ENCODE measurements at regions not wholly inside any gene's neighbourhood (a gene's known extent, or its start where the extent isn't known, plus 50 kb on each side); places are given as distances from the start of the nearest gene placed in this dataset.

DNA sequence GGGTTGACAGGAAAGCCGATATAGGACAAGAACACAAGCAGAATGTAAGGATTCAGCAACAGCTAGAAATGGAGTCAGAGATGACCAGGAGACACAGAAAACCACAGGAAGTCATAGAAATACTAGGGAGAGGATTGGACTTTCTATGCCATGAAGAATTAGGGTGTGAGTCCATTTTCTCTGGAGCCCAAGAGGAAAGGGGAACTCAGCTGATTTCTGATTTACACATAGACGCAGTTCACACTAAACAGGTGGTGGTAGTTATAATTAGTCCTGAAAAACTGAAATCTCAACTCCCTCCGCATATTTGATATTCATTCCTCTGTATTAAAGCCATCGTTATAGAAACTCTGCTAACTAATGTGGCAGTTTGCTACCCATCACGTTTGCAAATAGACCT lies 292.7 kb upstream of the STT3B start:
- Histone ChIP-seq H3K4me3 (ENCODE audit: low read depth, low read length) (no peak overlapping the region), H3K9me3 (ENCODE audit: control insufficient read depth, insufficient read depth, low read length) (no peaks in the 10 kb centered on the region), H3K36me3 (ENCODE audit: control insufficient read depth, insufficient read depth, low read length) (no peaks in the 10 kb centered on the region), H3K27ac (ENCODE audit: low read depth, low read length) (no peak overlapping the region), H3K27me3 (ENCODE audit: control insufficient read depth, insufficient read depth, low read length) (no peaks in the 10 kb centered on the region), H3K4me1 (ENCODE audit: control insufficient read depth, insufficient read depth, low read length) (peaks cover 16% of the 10 kb centered on the region), H3K9ac (ENCODE audit: low read depth, low read length) (no peak overlapping the region)

DNA sequence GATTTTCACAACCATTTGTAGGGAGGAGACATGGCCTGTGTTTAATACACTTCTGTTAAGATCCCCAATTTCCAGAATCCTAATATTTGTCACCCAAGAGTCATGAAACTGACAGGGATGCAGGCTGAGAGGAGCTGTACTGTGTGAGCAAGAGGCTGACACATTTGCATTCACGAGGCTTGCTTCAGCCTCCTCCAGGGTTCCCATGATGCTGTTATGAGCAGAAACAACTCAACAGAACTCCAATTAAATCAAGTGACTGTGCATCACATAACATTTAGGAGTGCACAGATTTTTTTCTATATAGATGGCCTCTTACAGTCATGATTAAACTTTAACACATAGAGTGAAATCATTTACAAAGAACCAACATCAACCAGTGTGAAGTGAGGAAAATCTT lies 292.3 kb upstream of the STT3B start:
- Histone ChIP-seq H3K27ac (ENCODE audit: low read depth, low read length) (no peak overlapping the region), H3K9ac (ENCODE audit: low read depth, low read length) (no peak overlapping the region), H3K9me3 (ENCODE audit: control insufficient read depth, insufficient read depth, low read length) (no peaks in the 10 kb centered on the region), H3K4me1 (ENCODE audit: control insufficient read depth, insufficient read depth, low read length) (peaks cover 16% of the 10 kb centered on the region), H3K27me3 (ENCODE audit: control insufficient read depth, insufficient read depth, low read length) (no peaks in the 10 kb centered on the region), H3K36me3 (ENCODE audit: control insufficient read depth, insufficient read depth, low read length) (no peaks in the 10 kb centered on the region), H3K4me3 (ENCODE audit: low read depth, low read length) (no peak overlapping the region)

DNA sequence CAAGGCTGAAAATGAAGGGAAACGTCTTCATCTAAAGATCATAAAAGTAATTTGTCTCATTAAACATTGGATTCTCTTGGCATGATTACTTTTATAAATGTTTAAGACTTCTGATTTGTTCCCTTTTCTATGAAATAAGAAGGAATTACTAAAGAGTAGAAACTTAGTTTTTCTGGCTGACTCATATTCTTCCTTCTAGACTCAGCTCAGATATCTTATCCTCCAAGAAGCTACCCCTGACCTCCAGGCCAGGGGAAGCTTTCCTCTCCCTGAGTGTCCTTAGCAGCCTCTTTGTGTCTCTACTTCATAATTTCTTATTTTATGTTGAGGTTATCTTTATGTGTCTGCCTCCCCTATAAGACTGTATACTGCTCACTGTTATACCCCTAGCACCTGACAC lies 291.9 kb upstream of the STT3B start:
- Histone ChIP-seq H3K27me3 (ENCODE audit: control insufficient read depth, insufficient read depth, low read length) (no peaks in the 10 kb centered on the region), H3K4me1 (ENCODE audit: control insufficient read depth, insufficient read depth, low read length) (peaks cover 16% of the 10 kb centered on the region), H3K36me3 (ENCODE audit: control insufficient read depth, insufficient read depth, low read length) (no peaks in the 10 kb centered on the region), H3K9me3 (ENCODE audit: control insufficient read depth, insufficient read depth, low read length) (no peaks in the 10 kb centered on the region), H3K4me3 (ENCODE audit: low read depth, low read length) (no peak overlapping the region), H3K27ac (ENCODE audit: low read depth, low read length) (no peak overlapping the region), H3K9ac (ENCODE audit: low read depth, low read length) (no peak overlapping the region)

DNA sequence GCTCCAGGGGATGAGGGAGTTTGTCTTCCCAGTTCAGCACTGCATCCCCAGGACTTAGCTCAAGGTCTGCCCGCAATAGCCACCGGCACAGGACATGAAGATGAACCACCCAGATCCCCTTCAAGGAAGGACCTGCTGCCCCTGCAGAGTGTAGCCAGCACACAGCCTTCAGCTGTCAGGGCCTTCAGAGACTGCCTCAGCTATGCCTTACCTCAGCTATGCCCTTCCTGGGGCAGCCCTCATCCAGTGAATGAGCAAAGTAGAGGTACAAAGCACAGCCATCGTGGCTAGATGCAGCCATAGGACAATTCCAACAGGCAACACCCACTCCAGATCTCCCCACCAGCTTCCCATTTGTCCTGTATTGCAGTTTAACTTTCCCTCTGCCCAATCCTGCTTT lies 291.2 kb upstream of the STT3B start:
- Histone ChIP-seq H3K9me3 (ENCODE audit: control insufficient read depth, insufficient read depth, low read length) (no peaks in the 10 kb centered on the region), H3K27ac (ENCODE audit: low read depth, low read length) (no peak overlapping the region), H3K4me1 (ENCODE audit: control insufficient read depth, insufficient read depth, low read length) (peaks cover 16% of the 10 kb centered on the region), H3K4me3 (ENCODE audit: low read depth, low read length) (no peak overlapping the region), H3K9ac (ENCODE audit: low read depth, low read length) (no peak overlapping the region), H3K27me3 (ENCODE audit: control insufficient read depth, insufficient read depth, low read length) (no peaks in the 10 kb centered on the region), H3K36me3 (ENCODE audit: control insufficient read depth, insufficient read depth, low read length) (no peaks in the 10 kb centered on the region)

DNA sequence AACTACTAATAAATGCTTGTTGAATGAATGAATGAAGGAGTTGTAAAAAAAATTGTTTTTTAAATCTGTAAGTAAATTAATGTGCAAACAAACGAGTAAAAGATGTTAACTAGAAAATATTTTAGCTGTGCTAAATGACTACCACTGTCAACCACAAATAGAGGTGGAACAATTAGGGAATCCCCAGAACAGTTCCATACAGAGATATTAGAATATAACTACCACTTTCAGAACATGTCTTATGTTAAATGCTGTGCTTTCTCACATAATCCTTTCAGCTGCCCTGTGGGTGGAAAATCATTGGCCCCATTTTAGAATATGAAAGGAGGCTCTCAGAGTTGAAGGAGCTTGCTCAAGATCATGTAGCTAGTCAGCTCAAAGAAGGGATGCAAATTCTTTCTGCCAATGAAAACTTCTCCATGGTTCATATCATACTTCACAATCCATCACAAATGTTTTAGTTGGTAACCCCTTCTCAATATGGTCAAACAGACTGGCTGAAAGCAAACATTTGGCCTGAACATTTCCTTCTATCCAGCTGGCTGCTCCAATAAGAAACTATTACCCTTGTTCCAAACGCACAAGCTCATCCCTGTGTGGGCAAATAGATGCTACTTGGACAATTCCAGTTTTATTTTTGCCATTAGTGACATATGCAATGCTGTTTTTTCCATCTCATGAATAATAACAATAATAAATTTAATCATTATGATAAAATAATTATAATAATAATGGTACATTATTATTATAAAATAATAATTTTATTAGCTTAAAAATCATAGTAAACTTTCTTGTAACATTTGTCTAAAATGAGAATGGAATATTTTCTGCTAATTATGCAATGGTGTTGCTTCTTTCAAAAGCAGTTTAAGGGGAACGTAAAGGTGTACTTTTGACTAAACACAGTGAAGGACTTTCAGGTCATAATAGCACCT lies 290.4 kb upstream of the STT3B start:
- H3K9ac ChIP-seq (ENCODE audit: low read depth, low read length) = no peak overlapping the region
- H3K4me3 ChIP-seq (ENCODE audit: low read depth, low read length) = no peak overlapping the region
- no peaks in the 10 kb centered on the region for H3K9me3 ChIP-seq (ENCODE audit: control insufficient read depth, insufficient read depth, low read length)
- no peaks in the 10 kb centered on the region for H3K36me3 ChIP-seq (ENCODE audit: control insufficient read depth, insufficient read depth, low read length)
- H3K27ac ChIP-seq (ENCODE audit: low read depth, low read length) = no peak overlapping the region
- peaks cover 16% of the 10 kb centered on the region for H3K4me1 ChIP-seq (ENCODE audit: control insufficient read depth, insufficient read depth, low read length)
- no peaks in the 10 kb centered on the region for H3K27me3 ChIP-seq (ENCODE audit: control insufficient read depth, insufficient read depth, low read length)

DNA sequence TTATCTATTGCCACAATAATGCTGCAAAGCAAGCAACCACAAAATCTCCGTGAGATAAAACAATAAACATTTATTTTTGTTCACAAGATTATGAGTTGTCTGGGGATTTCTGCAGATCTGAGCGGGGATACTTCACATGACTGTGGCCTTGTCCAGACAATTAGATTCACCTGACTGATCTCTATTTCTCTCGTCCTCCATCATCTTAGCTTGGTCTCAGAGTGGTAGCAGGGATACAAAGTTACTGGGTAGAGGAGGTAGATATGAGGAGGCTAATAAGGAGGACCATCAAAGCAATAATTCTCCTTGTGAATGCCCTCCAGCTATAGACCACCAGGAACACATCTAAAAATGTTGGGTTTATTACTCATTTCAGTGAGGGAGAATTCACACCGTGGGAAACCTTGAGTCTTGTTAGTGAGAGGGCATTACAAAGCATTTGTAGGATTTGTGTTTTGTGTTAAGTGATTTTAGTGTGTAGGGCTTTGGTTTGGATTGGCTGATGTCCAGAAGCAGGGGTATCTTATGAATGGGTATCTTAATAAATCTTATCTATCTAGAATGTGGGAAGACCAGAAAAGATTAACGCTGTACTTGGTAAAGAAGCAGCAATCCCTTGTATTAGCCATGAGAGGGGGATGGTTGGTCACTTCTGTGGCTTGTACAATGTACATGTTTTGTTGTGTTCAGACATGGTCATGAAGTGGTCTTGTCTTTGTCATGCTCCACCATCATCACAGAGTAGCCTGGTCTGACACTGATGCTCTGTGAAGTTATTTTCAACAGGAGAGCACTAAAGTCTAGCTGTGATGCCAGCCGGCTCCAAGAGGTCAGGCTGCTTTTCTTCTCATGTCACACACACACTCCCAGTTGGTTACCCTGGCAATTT lies 287.6 kb upstream of the STT3B start:
- no peaks in the 10 kb centered on the region for H3K36me3 ChIP-seq (ENCODE audit: control insufficient read depth, insufficient read depth, low read length)
- H3K27ac ChIP-seq (ENCODE audit: low read depth, low read length) = no peak overlapping the region
- H3K27me3 ChIP-seq (ENCODE audit: control insufficient read depth, insufficient read depth, low read length) = no peaks in the 10 kb centered on the region
- no peak overlapping the region for H3K9ac ChIP-seq (ENCODE audit: low read depth, low read length)
- H3K9me3 ChIP-seq (ENCODE audit: control insufficient read depth, insufficient read depth, low read length) = no peaks in the 10 kb centered on the region
- H3K4me1 ChIP-seq (ENCODE audit: control insufficient read depth, insufficient read depth, low read length) = peaks cover 11% of the 10 kb centered on the region
- H3K4me3 ChIP-seq (ENCODE audit: low read depth, low read length) = no peak overlapping the region

DNA sequence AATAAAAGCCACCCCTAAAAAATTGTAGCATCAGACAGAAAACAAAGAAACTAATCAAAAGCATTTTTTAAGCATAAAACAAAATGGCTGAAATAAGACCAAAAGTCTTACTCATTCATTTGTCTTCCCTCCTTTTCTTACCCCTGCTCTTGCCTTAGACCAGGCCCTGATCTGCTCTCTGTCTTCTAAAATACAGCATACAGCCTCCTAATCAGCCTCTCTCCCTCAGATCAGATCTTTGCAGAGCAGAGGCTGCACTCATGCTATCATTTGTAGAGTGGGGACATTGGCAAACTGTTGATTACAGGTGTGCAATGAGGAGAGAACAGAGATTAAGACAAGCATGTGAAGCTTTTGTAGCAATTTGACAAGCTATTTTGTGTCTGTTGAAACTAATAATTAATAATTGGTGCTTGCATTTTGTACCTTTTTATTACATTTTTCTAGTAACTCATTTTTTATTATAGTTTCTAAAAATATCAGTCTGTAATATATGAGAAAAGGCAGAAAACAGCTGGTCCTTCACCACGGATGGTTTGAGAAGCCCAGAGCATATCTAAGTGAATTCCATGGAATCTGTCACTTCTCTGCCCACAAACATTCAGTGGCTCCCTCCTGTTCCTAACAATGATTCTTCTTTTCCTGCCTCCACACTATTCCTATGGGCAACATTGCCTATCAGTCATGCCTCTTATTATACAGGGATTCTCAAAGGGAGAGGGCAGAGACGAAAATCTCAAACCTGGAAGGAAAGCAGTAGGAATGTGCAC lies 286.2 kb upstream of the STT3B start:
- H3K27me3 ChIP-seq (ENCODE audit: control insufficient read depth, insufficient read depth, low read length) = no peaks in the 10 kb centered on the region
- H3K9me3 ChIP-seq (ENCODE audit: control insufficient read depth, insufficient read depth, low read length) = no peaks in the 10 kb centered on the region
- no peak overlapping the region for H3K4me3 ChIP-seq (ENCODE audit: low read depth, low read length)
- no peak overlapping the region for H3K9ac ChIP-seq (ENCODE audit: low read depth, low read length)
- no peak overlapping the region for H3K27ac ChIP-seq (ENCODE audit: low read depth, low read length)
- H3K4me1 ChIP-seq (ENCODE audit: control insufficient read depth, insufficient read depth, low read length) = peaks cover 10% of the 10 kb centered on the region
- H3K36me3 ChIP-seq (ENCODE audit: control insufficient read depth, insufficient read depth, low read length) = no peaks in the 10 kb centered on the region

DNA sequence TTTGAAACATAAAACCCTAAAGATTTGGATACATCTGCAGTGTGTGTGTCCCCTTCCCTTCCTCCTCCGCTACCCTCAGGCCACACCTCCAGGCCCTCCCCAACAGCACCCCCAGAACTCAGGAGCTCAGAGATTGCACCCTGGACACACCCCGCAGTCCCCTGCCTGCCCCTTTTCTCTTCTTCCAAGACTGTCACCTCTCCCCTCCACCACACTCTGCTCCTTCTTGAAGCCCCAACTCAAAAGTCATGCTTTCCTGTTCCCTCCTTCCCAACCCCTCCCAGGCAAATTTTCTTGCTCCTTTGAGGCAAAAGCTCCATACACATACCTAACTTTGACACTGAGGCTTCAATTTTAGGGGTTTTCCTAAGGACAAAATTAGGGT lies 285.7 kb upstream of the STT3B start:
- Histone ChIP-seq H3K36me3 (ENCODE audit: control insufficient read depth, insufficient read depth, low read length) (no peaks in the 10 kb centered on the region), H3K9me3 (ENCODE audit: control insufficient read depth, insufficient read depth, low read length) (no peaks in the 10 kb centered on the region), H3K9ac (ENCODE audit: low read depth, low read length) (no peak overlapping the region), H3K27ac (ENCODE audit: low read depth, low read length) (no peak overlapping the region), H3K4me1 (ENCODE audit: control insufficient read depth, insufficient read depth, low read length) (peaks cover 4% of the 10 kb centered on the region), H3K4me3 (ENCODE audit: low read depth, low read length) (no peak overlapping the region), H3K27me3 (ENCODE audit: control insufficient read depth, insufficient read depth, low read length) (no peaks in the 10 kb centered on the region)

DNA sequence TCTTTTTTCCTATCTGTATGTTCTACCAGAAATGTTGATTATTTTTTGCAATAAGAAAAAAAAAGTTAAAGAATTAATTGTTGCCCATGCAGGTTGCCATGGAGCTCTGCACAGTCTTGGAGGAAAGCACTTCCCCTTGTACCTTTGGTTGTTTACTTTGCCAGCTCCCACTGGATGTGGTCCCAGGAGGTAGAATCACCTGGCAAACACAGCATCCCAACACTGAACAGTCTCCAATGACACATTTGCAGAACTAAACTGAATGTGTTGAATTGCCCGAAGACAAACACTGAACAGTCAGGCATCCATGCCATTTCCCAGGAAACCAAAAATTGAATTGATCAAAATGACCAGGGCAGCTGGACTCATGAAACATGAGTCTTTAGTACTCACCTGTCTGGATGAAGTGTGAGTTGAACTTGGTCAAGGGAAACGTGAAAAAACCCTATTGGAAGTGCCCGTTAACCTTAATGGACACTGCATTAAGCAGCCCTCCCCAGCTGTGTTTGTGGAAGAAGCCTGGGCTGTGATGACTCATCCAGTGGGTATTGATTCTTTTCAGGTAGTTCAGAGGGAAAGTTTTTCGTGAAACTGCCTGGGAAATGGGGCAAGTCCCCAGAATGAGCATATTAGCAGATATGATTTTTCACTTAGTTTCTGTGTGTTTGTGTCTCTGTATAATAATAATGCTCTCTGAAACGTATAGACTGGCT lies 284.7 kb upstream of the STT3B start:
- Histone ChIP-seq H3K27ac (ENCODE audit: low read depth, low read length) (no peak overlapping the region), H3K36me3 (ENCODE audit: control insufficient read depth, insufficient read depth, low read length) (no peaks in the 10 kb centered on the region), H3K27me3 (ENCODE audit: control insufficient read depth, insufficient read depth, low read length) (no peaks in the 10 kb centered on the region), H3K4me3 (ENCODE audit: low read depth, low read length) (no peak overlapping the region), H3K9ac (ENCODE audit: low read depth, low read length) (no peak overlapping the region), H3K9me3 (ENCODE audit: control insufficient read depth, insufficient read depth, low read length) (no peaks in the 10 kb centered on the region), H3K4me1 (ENCODE audit: control insufficient read depth, insufficient read depth, low read length) (no peaks in the 10 kb centered on the region)

DNA sequence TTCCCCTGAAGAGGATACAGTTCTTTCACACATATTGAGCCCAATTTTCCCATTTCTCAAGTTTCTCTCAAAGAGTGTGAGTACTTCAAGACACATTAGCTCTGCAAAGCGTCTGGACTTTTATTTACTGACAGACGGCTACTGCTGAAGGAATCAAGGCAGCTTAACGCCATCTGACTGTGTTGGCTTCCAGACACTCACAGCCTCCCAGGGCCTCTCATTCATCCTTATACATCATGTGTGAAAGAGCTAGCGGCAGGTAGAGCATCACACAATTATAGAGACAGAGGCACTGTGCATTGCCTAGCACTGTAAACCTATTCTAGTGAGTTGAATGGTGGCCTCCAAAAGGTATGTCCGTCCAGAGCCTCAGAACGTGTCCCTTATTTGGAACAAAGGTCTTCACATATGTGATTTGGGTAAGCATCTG lies 284.1 kb upstream of the STT3B start:
- Histone ChIP-seq H3K36me3 (ENCODE audit: control insufficient read depth, insufficient read depth, low read length) (no peaks in the 10 kb centered on the region), H3K4me3 (ENCODE audit: low read depth, low read length) (no peak overlapping the region), H3K27me3 (ENCODE audit: control insufficient read depth, insufficient read depth, low read length) (no peaks in the 10 kb centered on the region), H3K9ac (ENCODE audit: low read depth, low read length) (no peak overlapping the region), H3K4me1 (ENCODE audit: control insufficient read depth, insufficient read depth, low read length) (no peaks in the 10 kb centered on the region), H3K27ac (ENCODE audit: low read depth, low read length) (no peak overlapping the region), H3K9me3 (ENCODE audit: control insufficient read depth, insufficient read depth, low read length) (no peaks in the 10 kb centered on the region)

All from HUES48 (cell line).